Adrenal gland (tissue), 9 donors: ENCODE measurements at regions not wholly inside any gene's neighbourhood (a gene's known extent, or its start where the extent isn't known, plus 50 kb on each side); places are given as distances from the start of the nearest gene placed in this dataset.

Experiments
- DNase-seq, 7 donors: peaks; one replicate each; pipeline ENCODE4 v3.0.0-alpha.2; 2019 to 2020
- H3K27ac ChIP-seq, 5 donors: fragments of 200-600 bp; sonication (generic) in 4 of 5; 1 replicate in 3 of 5; 2 replicates in 2 of 5; pipeline versions ENCODE4 v1.5.1 to v1.8.0; 2016 to 2020; ENCODE audit warnings: mild to moderate bottlenecking in 1 of 5
- H3K27me3 ChIP-seq: fragments of 200-600 bp; 2 replicates; pipeline ENCODE4 v1.8.0; 2021
- H3K36me3 ChIP-seq, 2 donors: fragments of 200-600 bp; replicated peaks in 1 of 2; 1 replicate in 1 of 2; 2 replicates in 1 of 2; pipeline versions ENCODE4 v1.5.1 to v1.8.0; 2018 to 2022
- H3K4me1 ChIP-seq, 2 donors: fragments of 200-600 bp; replicated peaks in 1 of 2; 1 replicate in 1 of 2; 2 replicates in 1 of 2; pipeline versions ENCODE4 v1.5.1 to v1.8.0; 2018 to 2021
- H3K4me3 ChIP-seq, 4 donors: fragments of 200-600 bp; sonication (generic) in 3 of 4; one replicate each; pipeline ENCODE4 v1.5.1; 2016 to 2018
- H3K9me3 ChIP-seq, 3 donors: fragments of 200-600 bp; sonication (generic) in 1 of 3; replicated peaks in 1 of 3; 1 replicate in 2 of 3; 2 replicates in 1 of 3; pipeline versions ENCODE4 v1.5.1 to v1.8.0; 2016 to 2021
- POLR2A ChIP-seq, 2 donors: fragments of 450-650 bp; IDR thresholded peaks; one replicate each; pipeline ENCODE4 v1.6.1; 2017; ENCODE audit warnings: antibody characterized with exemption in 2 of 2, mild to moderate bottlenecking in 2 of 2, moderate library complexity in 1 of 2
- WGBS, 4 donors: extraction: QIAGEN DNeasy Blood & Tissue Kit in 2 of 4; methylation state at CpG; one replicate each; pipeline versions ENCODE4 v1.1.5 to v1.1.7; 2013 to 2017; 5-methylcytosine and 5-hydroxymethylcytosine counted together
- intact Hi-C, 2 donors: fragments of 100-400 bp; cut with DNase I; formaldehyde crosslinking; loops; one replicate each; pipeline versions ENCODE4 v1.14.1 to v1.15.0; 2022 to 2023
- TF ChIP-seq, protein P1 (sequence below), 6 experiments: fragments of 450-650 bp in 4 of 6; fragments of 200-600 bp in 2 of 6; sonication (generic) in 1 of 6; IDR thresholded peaks; 1 replicate in 5 of 6; 2 replicates in 1 of 6; pipeline versions ENCODE4 v1.5.1 to v1.8.0; 2016 to 2021; ENCODE audit warnings: antibody characterized with exemption in 6 of 6, mild to moderate bottlenecking in 2 of 6, moderate library complexity in 1 of 6
- donor health status: healthy with polysubstance abuse.
- donor health status: Bipolar disorder and iron deficiency.
- donor health status: DM: yes; HTN: yes; CAD: no.
- donor health status: DM: no; HTN: no; CAD: no.
- donor health status: DM: no; HTN: no; CAD: no.

DNA sequence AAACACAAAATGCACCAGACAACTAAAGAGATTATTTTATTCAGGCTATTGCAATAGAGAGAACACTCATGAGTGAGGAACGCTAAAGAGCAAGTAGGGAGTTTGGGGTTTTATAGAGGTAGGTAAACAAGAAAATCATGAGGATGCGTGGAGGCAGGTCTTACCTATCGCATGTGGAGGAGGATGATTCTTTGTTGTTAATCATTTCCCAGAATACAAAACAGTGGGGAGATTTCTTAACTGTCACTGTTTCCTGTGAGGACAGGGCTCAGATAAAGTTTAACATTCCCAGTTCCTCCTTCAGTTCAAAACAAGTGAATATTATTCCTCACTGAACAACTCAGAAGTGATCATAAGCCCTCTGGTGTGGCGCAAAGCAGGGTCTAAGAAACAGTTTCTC, 156.1 kb upstream of the MGAT5 start:
- H3K4me3 ChIP-seq, result no peak overlapping the region
- H3K36me3 ChIP-seq, result no peaks in the 10 kb centered on the region
- no peak overlapping the region for H3K27ac ChIP-seq
- DNase-seq, result no peak
- 80 to 89% (median 84%) methylated on average over 4 of the region's 4 CpGs for WGBS, 4 donors
- intact Hi-C loops, result loop anchor here in 1 of 2 donors (10.0 kb wide), 1 partner anchor 203 kb away; no protein-coding TSS in a partner anchor
- H3K9me3 ChIP-seq, result no peaks in the 10 kb centered on the region
- TF ChIP-seq, protein P1, sequence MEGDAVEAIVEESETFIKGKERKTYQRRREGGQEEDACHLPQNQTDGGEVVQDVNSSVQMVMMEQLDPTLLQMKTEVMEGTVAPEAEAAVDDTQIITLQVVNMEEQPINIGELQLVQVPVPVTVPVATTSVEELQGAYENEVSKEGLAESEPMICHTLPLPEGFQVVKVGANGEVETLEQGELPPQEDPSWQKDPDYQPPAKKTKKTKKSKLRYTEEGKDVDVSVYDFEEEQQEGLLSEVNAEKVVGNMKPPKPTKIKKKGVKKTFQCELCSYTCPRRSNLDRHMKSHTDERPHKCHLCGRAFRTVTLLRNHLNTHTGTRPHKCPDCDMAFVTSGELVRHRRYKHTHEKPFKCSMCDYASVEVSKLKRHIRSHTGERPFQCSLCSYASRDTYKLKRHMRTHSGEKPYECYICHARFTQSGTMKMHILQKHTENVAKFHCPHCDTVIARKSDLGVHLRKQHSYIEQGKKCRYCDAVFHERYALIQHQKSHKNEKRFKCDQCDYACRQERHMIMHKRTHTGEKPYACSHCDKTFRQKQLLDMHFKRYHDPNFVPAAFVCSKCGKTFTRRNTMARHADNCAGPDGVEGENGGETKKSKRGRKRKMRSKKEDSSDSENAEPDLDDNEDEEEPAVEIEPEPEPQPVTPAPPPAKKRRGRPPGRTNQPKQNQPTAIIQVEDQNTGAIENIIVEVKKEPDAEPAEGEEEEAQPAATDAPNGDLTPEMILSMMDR (IDR thresholded peaks at IDR 0.05), result no peak
- no peak for TF ChIP-seq POLR2A (IDR thresholded peaks at IDR 0.05)
- H3K4me1 ChIP-seq, result no peaks in the 10 kb centered on the region
- no peaks in the 10 kb centered on the region for H3K27me3 ChIP-seq

DNA sequence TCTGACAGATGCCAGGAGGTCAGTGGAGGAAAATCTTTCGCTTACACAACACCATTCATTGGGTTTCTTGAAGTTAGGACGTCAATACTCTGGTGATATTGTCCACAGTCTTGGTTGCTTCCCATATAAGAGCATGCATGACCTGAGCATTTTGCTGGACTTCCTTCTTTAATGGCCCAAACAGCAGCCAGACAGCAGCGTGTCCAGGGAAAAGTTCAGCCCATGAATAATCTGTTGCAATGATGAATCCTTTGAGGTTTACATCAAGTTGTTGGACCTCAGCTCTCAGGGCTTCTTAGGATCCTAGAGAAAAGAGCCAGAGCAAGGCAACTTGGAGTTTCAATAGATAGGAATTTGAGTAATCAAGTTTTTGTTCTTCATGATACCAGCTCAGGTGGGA, 155.6 kb upstream of the MGAT5 start:
- TF ChIP-seq, protein P1 (IDR thresholded peaks at IDR 0.05), result no peak
- TF ChIP-seq POLR2A (IDR thresholded peaks at IDR 0.05), result no peak
- H3K4me1 ChIP-seq, result no peaks in the 10 kb centered on the region
- H3K27ac ChIP-seq, result no peak overlapping the region
- no peak for DNase-seq
- intact Hi-C loops, result loop anchor here in 1 of 2 donors (10.0 kb wide), 1 partner anchor 204 kb away; no protein-coding TSS in a partner anchor
- H3K27me3 ChIP-seq, result no peaks in the 10 kb centered on the region
- 74 to 86% (median 79%) methylated on average over 3 of the region's 3 CpGs for WGBS, 4 donors
- H3K4me3 ChIP-seq, result no peak overlapping the region
- H3K9me3 ChIP-seq, result no peaks in the 10 kb centered on the region
- H3K36me3 ChIP-seq, result no peaks in the 10 kb centered on the region

DNA sequence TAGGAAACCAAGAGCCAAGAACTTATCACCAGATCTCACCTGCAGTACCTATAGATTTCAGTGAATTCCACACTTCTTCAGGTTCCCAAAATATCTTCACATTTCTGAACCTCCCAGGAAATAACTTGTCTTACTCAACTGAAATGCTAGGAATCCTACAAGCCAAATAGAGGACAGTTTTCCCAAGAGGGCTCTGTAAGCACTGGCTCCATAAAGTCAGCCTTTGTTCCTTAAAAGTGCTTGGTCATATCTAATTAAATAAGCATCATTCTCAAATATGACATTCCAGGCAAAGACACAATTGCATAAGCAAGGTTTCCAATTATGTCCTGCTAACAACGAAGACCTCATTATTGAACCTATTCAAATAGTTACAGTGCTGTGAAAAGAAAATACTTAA, 154.6 kb upstream of the MGAT5 start:
- intact Hi-C loops, result loop anchor here in 1 of 2 donors (10.0 kb wide), 1 partner anchor 204 kb away; no protein-coding TSS in a partner anchor
- Histone ChIP-seq H3K9me3 (no peaks in the 10 kb centered on the region), H3K4me3 (no peak overlapping the region), H3K27ac (no peak overlapping the region), H3K36me3 (no peaks in the 10 kb centered on the region), H3K27me3 (no peaks in the 10 kb centered on the region), H3K4me1 (no peaks in the 10 kb centered on the region)
- WGBS, 4 donors, result 74 to 90% (median 83%) methylated on average over 1 of the region's 1 CpG
- TF ChIP-seq POLR2A (IDR thresholded peaks at IDR 0.05), result no peak
- TF ChIP-seq, protein P1 (IDR thresholded peaks at IDR 0.05), result no peak
- DNase-seq, result no peak

DNA sequence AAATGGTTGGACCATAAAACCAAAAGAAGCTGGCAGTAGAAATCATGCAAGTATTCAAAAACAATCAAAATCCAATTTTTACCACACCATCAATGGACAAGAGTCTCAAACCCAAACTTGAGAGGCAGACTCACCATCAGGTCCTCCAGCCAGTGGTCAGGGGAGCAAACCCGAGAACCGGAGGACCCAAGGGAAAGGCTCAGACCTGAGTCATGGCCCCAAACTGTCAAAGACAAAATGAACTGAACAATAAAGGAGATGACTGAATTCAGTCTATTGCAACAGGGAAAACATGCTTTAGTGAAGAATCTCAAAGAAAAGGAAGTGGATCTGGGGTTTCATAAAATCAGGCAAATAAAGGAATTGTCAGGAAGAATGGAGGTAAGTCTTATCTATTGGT, 150.7 kb upstream of the MGAT5 start:
- H3K27me3 ChIP-seq, result no peaks in the 10 kb centered on the region
- H3K4me3 ChIP-seq, result no peak overlapping the region
- WGBS, 4 donors, result 81 to 88% (median 84%) methylated on average over 2 of the region's 2 CpGs
- intact Hi-C loops, result no loop called here
- no peak overlapping the region for H3K27ac ChIP-seq
- H3K36me3 ChIP-seq, result no peaks in the 10 kb centered on the region
- DNase-seq, result no peak
- TF ChIP-seq, protein P1 (IDR thresholded peaks at IDR 0.05), result no peak
- TF ChIP-seq POLR2A (IDR thresholded peaks at IDR 0.05), result no peak
- H3K9me3 ChIP-seq, result no peaks in the 10 kb centered on the region
- H3K4me1 ChIP-seq, result no peaks in the 10 kb centered on the region
